ENCODE measurements at regions not wholly inside any gene's neighbourhood (a gene's known extent, or its start where the extent isn't known, plus 50 kb on each side); places are given as distances from the start of the nearest gene placed in this dataset.
"Not testable (repeated sequence)": the region's sequence is repeated elsewhere in the genome, so short reads cannot be mapped to it uniquely, and the experiment has no call there.

DNA sequence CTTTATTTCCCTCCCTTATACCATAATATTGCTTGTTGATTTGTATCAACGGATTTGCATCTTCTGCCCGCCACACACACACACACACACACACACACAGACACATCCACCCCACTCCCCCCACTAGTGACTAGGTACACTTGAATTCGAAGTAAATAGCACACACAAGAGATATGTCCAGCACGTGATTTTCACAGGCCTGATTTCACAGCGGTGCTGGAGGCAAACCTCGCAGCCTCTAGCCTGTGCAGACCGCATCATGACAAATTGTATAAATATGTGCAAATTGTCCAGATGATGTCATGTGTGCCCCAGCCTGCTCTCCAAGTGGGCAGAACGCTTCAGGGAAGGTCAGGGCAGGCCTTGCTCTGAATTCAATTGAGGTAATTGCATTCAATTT, 153.8 kb upstream of the TPTE start:
- DNase-seq: not testable (repeated sequence)

DNA sequence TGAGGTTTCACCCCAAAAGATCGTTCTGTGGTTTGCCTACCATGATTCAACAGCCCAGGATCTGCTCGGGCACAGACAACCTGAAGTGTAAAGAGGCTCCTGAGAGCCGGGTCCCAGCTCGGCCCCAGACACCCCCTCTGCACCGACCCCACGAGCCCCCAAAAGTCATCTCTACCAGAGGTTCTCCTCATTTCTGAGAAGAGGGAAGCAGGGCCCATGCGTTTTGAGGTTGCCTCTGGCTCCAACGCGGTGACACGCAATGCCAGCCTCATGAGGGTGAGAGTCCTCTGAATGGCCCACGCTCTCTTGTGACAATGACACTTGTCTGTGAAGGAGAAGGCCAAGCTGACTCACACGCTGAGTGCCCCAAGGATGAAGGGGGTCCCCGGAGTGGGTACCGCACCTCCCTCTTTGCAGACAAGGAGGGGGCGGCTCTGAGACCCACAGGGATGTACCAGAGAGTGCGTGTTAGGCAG, 153.0 kb upstream of the TPTE start:
- not testable (repeated sequence) for DNase-seq

DNA sequence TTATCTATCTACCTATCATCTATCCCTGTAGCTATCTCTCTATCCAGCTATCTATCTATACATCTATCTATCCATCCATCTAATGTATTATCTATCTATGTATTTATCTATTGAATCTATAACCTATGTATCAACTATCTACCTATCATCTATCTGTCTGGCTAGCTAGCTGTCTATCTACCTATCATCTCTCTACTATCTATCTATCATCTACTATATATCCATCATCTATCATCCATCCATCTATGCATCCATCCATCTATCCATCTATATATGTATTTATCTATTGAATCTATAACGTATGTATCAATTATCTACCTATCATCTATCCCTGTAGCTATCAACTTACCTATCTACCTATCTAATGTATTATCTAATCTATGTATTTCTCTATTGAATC, 152.1 kb upstream of the TPTE start:
- DNase-seq: not testable (repeated sequence)

DNA sequence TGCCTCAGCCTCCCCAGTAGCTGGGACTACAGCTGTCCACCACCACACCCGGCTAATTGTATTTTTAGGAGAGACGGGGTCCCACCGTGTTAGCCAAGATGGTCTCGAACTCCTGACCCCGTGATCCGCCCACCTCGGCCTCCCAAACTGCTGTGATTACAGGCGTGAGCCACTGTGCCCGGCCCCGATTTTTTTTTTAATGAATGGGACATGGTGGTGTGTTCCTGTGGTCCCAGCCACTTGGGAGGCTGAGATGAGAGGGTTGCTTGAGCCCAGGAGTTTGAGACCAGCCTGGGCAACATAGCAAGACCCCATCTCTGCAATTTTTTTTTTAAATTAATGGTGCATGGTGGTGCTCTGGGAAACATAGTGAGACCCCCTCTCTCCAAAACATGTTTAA, 143.6 kb upstream of the TPTE start:
- DNase-seq: not testable (repeated sequence)

DNA sequence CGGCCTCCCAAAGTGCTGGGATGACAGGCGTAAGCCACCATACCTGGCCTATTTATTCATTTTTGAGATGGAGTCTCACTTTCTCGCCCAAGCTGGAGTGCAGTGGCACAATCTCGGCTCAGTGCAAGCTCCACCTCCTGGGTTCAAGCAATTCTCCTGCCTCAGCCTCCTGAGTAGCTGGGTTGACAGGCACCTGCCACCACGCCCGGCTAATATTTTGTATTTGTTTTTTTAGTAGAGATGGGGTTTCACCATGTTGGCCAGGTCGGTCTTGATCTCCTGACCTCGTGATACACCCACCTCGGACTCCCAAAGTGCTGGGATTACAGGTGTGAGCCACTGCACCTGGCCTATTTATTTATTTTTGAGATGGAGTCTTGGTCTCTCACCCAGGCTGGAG, 141.6 kb upstream of the TPTE start:
- DNase-seq: not testable (repeated sequence)

DNA sequence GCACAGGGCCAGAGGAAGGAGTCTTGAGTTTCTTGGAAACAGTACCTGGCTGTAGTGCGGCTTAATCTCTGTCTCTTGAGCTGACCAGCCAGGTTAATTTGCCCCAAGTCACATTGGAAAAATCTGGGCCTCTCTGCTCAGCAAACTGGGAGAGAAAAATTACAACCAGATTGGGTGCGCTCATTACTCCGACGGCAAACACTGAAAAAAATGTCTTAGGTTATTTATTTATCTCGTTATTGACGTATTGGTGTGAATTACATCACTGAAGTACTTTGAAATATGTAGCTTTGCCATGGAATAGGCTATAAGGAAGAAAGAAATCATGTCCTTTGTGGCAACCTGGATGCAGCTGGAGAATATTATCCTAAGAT, 139.7 kb upstream of the TPTE start:
- DNase-seq: not testable (repeated sequence)

DNA sequence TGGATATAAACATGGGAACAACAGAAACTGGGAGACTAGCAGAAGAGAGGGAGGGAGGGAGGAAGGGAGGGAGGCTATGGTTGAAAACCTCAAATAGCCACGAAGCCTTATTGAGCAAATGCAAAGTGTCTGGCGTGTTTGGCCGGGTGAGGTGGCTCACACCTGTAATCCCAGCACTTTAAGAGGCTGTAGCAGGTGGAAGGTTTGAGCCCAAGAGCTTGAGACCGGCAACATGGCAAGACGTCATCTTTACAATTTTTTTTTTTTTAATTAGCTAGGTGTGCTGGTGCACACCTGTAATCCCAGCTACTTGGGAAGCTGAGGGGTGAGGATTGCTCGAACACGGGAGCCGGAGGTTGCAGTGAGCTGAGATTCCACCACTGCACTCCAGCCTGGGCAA, 139.2 kb upstream of the TPTE start:
- not testable (repeated sequence) for DNase-seq

DNA sequence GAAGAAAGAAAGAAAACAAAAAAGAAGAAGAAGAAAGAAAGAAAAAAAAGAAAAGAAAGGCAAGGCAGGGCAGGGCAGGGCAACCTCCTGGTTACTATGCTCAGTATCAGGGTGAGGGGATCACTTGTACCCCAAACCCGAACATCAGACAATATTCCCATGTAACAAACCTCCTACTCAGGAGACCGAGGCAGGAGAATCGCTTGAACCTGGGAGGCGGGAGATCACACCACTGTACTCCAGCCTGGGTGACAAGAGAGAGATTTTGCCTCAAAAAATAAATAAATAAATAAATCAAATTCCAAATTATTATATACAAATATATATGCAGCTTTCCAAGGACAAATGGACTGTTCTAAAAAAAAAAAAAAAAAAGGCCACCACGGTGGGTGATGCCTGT, 138.8 kb upstream of the TPTE start:
- DNase-seq: not testable (repeated sequence)

DNA sequence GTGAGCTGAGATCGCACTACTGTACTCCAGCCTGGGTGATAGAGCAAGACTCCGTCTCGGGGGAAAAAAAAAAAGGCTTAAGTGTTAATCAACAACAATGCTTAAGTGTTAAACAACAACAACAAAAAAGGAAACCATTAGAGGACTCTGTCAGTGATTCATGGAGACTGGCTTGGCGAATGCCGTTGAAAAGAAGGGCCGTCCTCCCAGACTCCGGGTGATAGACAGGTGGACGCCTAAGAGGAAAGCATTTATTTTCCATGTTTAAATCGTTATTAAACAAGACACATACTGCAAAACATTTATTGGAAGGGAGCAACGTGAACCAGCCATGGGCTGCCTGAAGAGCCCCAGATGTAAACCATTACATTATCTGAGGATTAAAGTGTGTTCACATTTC, 137.8 kb upstream of the TPTE start:
- not testable (repeated sequence) for DNase-seq

DNA sequence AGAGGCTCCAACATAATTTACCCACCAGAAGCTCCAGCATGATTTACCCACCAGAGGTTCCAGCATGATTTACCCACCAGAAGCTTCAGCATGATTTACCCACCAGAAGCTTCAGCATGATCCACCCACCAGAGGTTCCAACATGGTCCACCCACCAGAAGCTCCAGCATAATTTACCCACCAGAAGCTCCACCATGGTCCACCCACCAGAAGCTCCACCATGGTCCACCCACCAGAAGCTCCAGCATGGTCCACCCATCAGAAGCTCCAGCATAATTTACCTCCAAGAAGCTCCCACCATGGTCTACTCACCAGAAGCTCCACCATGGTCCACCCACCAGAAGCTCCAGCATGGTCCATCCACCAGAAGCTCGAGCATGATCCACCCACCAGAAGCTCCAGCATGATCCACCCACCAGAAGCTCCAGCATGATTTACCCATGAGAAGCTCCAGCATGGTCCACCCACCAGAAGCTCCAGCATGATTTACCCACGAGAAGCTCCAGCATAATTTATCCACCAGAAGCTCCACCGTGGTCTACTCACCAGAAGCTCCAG, 137.0 kb upstream of the TPTE start:
- not testable (repeated sequence) for DNase-seq

DNA sequence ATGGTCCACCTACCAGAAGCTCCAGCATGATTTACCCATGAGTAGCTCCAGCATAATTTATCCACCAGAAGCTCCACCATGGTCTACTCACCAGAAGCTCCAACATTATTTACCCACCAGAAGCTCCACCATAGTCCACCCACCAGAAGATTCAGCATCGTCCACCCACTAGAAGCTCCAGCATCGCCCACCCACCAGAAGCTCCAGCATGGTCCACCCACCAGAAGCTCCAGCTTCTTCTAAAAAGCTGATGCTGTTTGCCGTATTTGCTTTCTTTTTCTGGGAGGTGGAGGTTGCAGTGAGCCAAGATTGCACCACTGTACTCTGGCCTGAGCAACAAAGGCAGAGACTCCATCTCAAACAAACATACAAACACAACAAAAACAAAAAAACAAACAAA, 136.2 kb upstream of the TPTE start:
- DNase-seq: not testable (repeated sequence)

DNA sequence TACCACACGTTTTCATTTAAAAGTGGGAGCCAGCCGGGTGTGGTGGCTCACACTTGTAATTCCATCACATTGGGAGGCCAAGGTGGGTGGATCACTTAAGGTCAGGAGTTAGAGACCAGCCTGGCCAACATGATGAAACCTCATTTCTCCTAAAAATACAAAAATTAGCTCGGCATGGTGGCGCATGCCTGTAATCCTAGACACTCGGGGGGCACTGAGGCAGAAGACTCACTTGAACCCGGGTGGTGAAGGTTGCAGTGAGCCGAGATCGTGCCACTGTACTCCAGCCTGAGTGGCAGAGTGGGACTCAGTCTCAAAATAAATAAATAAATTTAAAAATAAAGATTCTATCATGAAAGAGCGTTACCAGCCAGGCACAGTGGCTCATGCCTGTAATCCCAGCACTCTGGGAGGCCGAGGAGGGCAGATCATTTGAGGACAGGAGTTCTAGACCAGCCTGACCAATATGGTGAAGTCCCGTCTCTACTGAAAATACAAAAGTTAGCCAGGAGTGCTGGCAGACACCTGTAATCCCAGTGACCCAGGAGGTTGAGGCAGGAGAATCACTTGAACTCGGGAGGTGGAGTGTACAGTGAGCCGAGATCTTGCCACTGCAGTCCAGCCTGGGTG, 135.4 kb upstream of the TPTE start:
- not testable (repeated sequence) for DNase-seq

DNA sequence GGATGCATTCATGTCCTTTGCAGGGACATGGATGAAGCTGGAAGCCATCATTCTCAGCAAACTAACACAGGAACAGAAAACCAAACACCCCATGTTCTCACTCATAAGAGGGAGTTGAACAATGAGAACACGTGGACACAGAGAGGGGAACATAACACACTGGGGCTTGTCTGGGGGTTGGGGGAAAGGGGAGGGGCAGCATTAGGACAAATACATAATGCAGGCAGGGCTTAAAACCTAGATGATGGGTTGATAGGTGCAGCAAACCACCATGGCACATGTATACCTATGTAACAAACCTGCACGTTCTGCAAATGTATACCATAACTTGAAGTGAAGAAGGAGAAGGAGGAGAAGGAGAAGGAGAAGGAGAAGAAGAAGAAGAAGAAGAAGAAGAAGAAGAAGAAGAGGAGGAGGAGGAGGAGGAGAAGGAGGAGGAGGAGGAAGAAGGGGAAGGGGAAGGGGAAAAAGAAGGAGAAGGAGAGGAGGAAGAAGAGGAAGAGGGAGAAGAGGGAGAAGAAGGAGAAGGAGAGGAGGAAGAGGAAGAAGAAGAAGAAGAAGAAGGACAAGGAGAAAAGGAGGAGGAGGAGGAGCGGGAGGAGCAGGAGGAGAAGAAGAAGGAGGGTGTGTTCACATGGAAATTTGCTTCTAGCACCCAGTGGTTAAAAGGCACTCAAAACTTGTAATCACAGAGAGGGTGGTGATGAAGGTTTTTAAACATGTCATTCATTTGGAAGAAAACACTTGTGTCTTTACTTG, 133.5 kb upstream of the TPTE start:
- not testable (repeated sequence) for DNase-seq

DNA sequence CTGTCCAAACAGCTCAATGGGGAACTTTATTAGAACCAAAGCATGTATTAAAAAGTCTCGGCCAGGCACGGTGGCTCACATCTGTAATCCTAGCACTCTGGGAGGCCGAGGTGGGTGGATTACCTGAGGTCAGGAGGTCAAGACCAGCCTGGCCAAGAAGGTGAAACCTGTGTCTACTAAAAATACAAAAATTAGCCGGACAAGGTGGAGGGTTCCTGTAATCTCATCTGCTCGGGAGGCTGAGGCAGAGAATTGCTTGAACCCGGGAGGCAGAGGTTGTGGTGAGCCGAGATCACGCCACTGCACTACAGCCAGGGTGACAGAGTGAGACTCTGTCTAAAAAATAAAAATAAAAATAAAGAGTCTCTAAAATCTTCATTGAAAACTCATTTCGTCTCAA, 132.8 kb upstream of the TPTE start:
- not testable (repeated sequence) for DNase-seq

DNA sequence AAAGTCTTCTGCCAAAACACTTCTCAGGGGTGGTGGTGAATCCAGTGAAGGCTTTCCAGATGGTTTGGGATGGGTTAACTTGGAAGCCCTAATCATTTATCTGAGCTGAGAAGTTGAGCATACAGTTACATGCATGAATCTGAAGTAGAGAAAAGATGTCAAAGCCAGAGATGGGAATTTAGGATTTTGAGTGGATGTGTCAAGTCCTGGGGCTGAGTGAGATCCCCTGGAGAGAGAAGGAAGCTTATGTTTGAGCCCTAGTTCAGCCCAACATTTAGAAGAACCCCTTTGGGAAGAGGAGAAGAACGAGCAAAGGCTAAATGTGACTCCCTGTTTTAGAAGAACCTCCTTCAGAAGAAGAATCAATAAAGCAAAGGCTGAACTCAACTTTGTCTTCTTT, 129.1 kb upstream of the TPTE start:
- DNase-seq: not testable (repeated sequence)

DNA sequence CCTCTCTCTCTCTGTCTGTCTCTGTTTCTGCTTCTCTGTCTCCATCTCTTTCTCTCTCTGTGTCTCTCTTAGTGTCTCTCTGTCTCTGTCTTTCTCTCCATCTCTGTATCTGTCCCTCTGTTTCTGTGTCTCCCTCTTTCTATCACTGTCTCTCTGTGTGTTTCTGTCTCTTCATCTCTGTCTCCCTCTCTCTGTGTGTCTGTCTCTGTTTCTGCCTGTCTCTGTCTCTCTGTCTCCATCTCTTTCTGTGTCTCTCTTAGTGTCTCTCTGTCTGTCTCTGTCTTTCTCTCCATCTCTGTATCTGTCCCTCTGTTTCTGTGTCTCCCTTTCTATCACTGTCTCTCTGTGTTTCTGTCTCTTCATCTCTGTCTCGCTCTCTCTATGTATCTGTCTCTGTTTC, 125.4 kb upstream of the TPTE start:
- not testable (repeated sequence) for DNase-seq

DNA sequence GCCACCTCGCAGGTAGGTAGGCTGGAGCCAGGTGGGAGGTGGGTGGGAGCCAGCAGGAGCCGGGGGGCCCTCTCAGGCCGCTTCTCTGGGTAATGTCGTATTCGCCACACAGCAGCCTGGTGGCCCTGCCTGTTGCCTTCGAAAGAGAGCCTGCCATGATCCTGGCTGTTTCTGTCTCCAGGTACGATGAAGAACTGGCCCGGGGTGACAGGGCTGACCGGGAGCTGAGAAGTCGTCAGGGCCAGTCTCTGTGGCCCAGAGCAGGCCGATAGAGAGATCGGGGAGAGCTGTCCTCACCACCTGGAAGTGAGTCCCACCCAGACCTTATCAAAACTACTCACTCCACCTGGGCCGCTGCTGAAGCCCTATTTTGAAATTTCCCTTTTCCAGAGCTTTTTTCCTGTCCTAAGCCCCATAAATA, 123.9 kb upstream of the TPTE start:
- DNase-seq: not testable (repeated sequence)

DNA sequence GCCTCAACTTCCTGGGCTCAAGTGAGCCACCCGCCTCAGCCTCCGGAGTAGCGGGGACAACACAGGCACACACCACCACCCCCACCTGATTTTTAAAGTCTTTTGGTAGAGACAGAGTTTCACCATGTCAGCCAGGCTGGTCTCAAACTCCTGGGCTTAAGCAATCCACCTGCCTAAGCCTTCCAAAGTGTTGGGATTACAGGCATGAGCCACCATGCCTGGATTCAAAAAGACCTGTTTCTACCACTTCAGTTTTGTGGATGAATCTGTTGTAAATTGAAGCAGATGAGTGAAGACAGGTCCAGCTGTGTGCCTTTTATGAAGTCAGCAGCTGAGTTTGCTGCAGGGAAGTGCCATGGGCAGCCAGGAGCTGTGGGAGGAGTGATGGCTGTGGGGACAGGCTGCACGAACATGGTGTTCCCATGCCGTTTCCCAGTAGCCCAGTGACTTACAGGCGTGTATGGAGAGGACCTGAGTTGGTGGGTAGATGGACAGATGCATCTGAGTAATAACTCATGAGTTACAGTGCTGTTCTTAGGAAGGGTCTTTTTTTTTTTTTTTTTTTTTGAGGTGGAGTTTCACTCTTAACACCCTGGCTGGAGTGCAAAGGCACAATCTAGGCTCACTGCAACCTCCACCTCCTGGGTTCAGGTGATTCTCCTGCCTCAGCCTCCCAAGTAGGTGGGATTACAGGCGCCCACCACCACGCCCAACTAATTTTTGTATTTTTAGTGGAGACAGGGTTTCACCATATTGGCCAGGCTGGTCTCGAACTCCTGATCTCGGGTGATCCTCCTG, 122.5 kb upstream of the TPTE start:
- DNase-seq: not testable (repeated sequence)

DNA sequence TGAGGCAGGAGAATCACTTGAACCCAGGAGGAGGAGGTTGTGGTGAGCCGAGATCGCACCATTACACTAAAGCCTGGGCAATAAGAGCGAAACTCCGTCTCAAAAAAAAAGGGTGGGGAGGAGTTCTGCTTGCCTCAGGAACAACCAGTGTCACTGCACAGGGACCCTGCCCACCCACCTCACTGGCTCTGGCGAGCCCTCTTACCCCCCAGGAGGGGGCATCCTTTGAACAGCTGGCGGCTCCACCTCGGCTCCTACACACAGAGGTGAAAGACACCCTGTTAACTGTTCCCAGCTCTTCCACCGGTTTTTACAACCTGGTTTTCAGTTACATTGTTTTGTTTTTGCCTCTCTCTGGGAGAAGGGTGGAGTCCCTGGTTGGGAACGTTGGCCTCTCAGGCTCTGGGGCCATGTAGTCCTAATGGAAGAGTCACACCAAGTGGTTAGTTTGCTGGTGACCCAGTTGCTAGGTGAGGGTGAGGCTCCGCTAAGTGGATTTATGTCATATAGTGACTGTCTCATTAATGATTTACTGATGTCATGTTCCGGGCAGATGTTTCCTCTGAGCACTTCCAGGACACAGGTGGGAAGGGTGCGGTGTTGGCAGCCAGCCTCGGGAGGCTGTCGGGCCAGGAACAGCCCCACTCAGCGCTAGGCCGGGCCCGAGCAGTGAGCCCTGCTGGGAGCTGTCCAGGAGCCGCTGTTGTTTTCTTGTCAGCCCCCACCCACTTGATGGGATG, 120.6 kb upstream of the TPTE start:
- DNase-seq: not testable (repeated sequence)

DNA sequence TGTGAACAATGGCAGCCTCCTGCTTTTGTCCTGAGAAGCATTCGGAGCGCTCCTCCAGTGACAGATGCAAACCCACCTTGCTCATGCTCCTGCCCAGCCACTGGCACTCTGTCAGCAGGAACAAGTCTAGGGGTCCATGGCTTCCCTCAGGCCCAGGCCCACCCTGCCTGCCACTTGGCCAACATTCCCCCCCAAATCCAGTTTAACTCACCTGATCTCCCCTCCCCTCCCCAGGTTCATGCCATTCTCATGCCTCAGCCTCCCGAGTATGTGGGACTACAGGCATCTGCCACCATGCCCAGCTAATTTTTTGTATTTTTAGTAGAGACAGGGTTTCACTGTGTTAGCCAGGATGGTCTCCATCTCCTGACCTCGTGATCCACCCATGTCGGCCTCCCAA, 118.9 kb upstream of the TPTE start:
- DNase-seq: not testable (repeated sequence)

DNA sequence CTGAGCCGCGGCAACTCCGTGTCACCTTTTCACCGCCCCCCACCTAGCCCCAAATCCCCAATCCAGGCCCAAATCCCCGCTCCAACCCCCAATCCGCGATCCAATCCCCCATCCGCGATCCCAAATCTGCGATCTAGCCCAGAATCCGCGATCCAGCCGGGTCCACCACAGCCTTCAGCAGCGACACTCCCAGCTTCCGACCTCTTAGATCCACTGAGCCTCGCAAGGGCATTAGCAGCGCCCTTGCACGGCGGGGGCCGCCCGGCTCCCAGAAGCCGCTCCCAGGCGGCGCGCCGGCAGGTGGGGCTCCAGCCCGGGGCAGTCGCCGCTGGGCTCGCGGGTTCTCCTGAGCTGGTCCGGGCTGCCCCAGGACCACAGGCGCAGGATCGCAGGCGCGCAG, 116.1 kb upstream of the TPTE start:
- not testable (repeated sequence) for DNase-seq

DNA sequence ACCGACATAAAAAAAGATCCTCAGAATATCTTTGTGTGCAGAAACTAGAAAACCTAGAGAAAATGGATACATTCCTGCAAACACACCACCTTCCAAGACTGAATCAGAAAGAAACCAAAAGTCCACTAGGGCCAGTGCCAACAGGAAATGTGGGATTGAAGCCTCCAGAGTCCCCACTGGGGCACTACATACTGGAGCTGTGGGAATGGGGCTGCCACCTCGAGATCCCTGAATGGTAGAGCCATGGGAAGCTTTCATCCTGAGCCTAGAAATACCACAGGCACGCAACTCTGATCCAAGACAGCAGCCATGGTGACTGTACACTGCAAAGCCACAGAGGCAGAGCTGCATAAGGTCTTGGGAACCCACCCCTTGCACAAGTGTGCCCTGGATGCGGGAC, 111.6 kb upstream of the TPTE start:
- DNase-seq: not testable (repeated sequence)

Data from tongue (tissue), 1 donor.